Right lobe of liver (tissue), 6 donors: ENCODE measurements at regions not wholly inside any gene's neighbourhood (a gene's known extent, or its start where the extent isn't known, plus 50 kb on each side); places are given as distances from the start of the nearest gene placed in this dataset.

Experiments used
- ATAC-seq, 4 donors: fragments of 200-7000 bp; cut with Tn5 transposase; one replicate each; pipeline ENCODE4 v1.9.1; 2020; ENCODE audit warnings: mild to moderate bottlenecking in 4 of 4, moderate library complexity in 4 of 4
- DNase-seq, 3 donors: peaks; one replicate each; pipeline ENCODE4 v3.0.0-alpha.2; 2020
- H3K27ac ChIP-seq, 3 donors: fragments of 200-600 bp; one replicate each; pipeline ENCODE4 v1.8.0; 2022
- H3K27me3 ChIP-seq, 2 donors: fragments of 200-600 bp; one replicate each; pipeline ENCODE4 v1.8.0; 2022
- H3K36me3 ChIP-seq, 4 donors: fragments of 200-600 bp; sonication (generic) in 1 of 4; one replicate each; pipeline versions ENCODE4 v1.5.1 to v1.8.0; 2017 to 2022; ENCODE audit warnings: control low read depth in 1 of 4
- H3K4me1 ChIP-seq, 4 donors: fragments of 200-600 bp; sonication (generic) in 1 of 4; one replicate each; pipeline versions ENCODE4 v1.5.1 to v1.8.0; 2017 to 2022; ENCODE audit warnings: control low read depth in 1 of 4
- H3K4me3 ChIP-seq, 3 donors: fragments of 200-600 bp; one replicate each; pipeline ENCODE4 v1.8.0; 2022
- H3K9me3 ChIP-seq, 4 donors: fragments of 200-600 bp; sonication (generic) in 1 of 4; one replicate each; pipeline versions ENCODE4 v1.5.1 to v1.8.0; 2017 to 2022; ENCODE audit warnings: control low read depth in 1 of 4
- POLR2A ChIP-seq: fragments of 450-650 bp; IDR thresholded peaks from one replicate; pipeline ENCODE4 v1.6.1; 2017; ENCODE audit warnings: antibody characterized with exemption, mild to moderate bottlenecking
- WGBS: methylation state at CpG from one replicate; pipeline ENCODE4 v1.1.6; 2018; ENCODE audit warnings: low coverage, low lambda C conversion rate; ENCODE audit not compliant: insufficient coverage; ENCODE audit errors: missing lambda C conversion rate; 5-methylcytosine and 5-hydroxymethylcytosine counted together
- intact Hi-C, 2 donors: fragments of 100-400 bp; cut with DNase I; formaldehyde crosslinking; loops; one replicate each; pipeline versions ENCODE4 v1.11.2 to v1.14.1; 2022
- TF ChIP-seq, protein P1 (sequence below), 4 donors: fragments of 200-600 bp in 3 of 4; fragments of 450-650 bp in 1 of 4; IDR thresholded peaks; one replicate each; pipeline versions ENCODE4 v1.5.1 to v1.8.0; 2016 to 2022; ENCODE audit warnings: antibody characterized with exemption in 4 of 4, mild to moderate bottlenecking in 2 of 4
- donor health status: DM: no; HTN: yes; CAD: no.
- donor health status: DM: no; HTN: no; CAD: no.
- donor health status: DM: no; HTN: no; CAD: no.
- donor health status: DM: no; HTN: yes; CAD: no.
- donor health status: DM: no; HTN: yes; CAD: no.

GRCh38 chr3:94543161-94543560 is 480.3 kb downstream of the NSUN3 start:
- TF ChIP-seq, protein P1, sequence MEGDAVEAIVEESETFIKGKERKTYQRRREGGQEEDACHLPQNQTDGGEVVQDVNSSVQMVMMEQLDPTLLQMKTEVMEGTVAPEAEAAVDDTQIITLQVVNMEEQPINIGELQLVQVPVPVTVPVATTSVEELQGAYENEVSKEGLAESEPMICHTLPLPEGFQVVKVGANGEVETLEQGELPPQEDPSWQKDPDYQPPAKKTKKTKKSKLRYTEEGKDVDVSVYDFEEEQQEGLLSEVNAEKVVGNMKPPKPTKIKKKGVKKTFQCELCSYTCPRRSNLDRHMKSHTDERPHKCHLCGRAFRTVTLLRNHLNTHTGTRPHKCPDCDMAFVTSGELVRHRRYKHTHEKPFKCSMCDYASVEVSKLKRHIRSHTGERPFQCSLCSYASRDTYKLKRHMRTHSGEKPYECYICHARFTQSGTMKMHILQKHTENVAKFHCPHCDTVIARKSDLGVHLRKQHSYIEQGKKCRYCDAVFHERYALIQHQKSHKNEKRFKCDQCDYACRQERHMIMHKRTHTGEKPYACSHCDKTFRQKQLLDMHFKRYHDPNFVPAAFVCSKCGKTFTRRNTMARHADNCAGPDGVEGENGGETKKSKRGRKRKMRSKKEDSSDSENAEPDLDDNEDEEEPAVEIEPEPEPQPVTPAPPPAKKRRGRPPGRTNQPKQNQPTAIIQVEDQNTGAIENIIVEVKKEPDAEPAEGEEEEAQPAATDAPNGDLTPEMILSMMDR (IDR thresholded peaks at IDR 0.05): no peak
- no peak for TF ChIP-seq POLR2A
- intact Hi-C loops: no loop called here
- H3K4me1 ChIP-seq: no peaks in the 10 kb centered on the region
- no peaks in the 10 kb centered on the region for H3K9me3 ChIP-seq
- ATAC-seq (no peak), DNase-seq (no peak)
- H3K27me3 ChIP-seq: no peaks in the 10 kb centered on the region
- H3K4me3 ChIP-seq: no peak overlapping the region
- H3K36me3 ChIP-seq: no peaks in the 10 kb centered on the region
- H3K27ac ChIP-seq: no peak overlapping the region
- 91% methylated on average over 2 of the region's 2 CpGs for WGBS

DNA sequence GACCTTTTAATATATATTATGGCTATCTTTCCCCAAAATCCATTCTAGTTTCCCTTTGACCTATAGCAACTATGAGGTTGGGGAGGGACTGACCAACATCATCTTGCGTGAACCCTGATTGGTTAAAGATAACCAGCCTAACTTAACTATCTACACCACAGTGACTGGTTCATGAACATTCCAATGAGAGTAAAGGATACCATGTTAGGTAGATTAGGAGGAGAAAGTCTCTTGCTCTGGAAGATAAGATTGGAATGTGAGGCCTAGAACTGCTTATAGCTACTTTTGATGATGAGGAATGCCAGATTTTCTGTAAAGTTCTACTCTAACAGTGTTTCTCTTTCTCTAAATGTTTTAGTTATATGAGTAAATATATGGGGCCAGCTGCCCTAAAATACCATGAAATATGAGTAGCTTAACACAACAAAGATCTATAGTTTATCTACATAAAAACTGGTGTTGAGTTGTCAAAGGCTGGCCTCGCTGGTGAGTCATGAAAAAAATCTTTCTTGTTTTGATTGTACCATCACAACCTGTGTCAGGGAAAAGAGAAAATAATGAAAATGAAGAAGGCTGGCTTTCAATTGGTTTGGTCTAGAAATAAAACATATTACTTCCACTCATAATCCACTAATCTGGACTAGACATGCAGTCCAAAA is 481.4 kb downstream of the NSUN3 start:
- 76% methylated on average over 2 of the region's 2 CpGs for WGBS
- TF ChIP-seq, protein P1 (IDR thresholded peaks at IDR 0.05): no peak
- no peak for TF ChIP-seq POLR2A
- Histone ChIP-seq H3K4me1 (no peaks in the 10 kb centered on the region), H3K27ac (no peak overlapping the region), H3K4me3 (no peak overlapping the region), H3K36me3 (no peaks in the 10 kb centered on the region), H3K27me3 (no peaks in the 10 kb centered on the region), H3K9me3 (no peaks in the 10 kb centered on the region)
- ATAC-seq (no peak), DNase-seq (no peak)
- intact Hi-C loops: no loop called here

DNA sequence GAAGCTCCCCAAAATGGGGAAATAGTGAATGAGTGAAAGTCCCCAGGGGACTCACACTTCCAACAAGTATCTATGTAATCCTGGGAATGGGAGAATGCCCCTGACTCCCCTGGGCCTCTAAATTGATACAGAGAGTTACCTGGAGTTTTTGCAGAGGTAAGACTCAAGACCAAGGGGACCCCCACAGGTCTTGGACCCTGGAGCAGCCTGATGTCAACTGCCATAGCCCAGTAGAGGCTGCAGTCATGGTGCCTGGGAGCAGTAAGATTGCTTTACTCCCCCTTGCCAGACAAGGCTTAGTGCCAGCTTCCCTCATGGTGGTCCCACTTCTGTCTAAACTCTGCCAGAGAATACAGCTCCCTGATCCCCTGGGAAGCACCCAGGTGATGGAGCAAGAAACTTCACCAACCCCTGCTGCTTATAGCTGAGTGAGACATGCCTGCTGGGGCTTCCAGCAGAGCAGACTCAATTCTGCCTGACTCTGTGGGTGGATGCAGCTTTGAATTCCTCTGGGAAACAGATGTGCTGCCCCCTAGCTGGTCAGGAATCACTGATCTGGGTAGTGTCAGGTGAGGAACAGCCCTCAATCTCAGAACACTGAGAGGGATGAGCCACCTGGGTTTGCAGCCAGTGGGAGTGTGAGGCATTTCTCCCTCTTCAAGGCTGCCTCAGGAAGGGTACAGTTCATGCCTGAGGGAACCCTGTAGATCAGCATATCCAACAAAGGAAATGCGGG is 485.9 kb downstream of the NSUN3 start:
- H3K9me3 ChIP-seq: no peaks in the 10 kb centered on the region
- no CpG with 5 or more reads among the region's 1 CpG for WGBS
- no peak overlapping the region for H3K4me3 ChIP-seq
- ATAC-seq (peak in 1 of 4 donors; percentile 16), DNase-seq (no peak)
- TF ChIP-seq POLR2A: no peak
- TF ChIP-seq, protein P1 (IDR thresholded peaks at IDR 0.05): no peak
- no peaks in the 10 kb centered on the region for H3K36me3 ChIP-seq
- intact Hi-C loops: no loop called here
- H3K4me1 ChIP-seq: no peaks in the 10 kb centered on the region
- no peak overlapping the region for H3K27ac ChIP-seq
- H3K27me3 ChIP-seq: no peaks in the 10 kb centered on the region

- Histone ChIP-seq H3K4me1 (no peaks in the 10 kb centered on the region), H3K9me3 (no peaks in the 10 kb centered on the region), H3K27ac (no peak overlapping the region), H3K27me3 (no peaks in the 10 kb centered on the region), H3K4me3 (no peak overlapping the region), H3K36me3 (no peaks in the 10 kb centered on the region)
- ATAC-seq: no peak
- no peak for DNase-seq
- 32% methylated on average over 3 of the region's 3 CpGs for WGBS
- intact Hi-C loops: no loop called here
- TF ChIP-seq, protein P1 (IDR thresholded peaks at IDR 0.05): no peak
- no peak for TF ChIP-seq POLR2A
Measured at GRCh38 chr3:94561094-94561493, 498.2 kb downstream of the NSUN3 start.
